LNCAP (cell line): ENCODE measurements at regions not wholly inside any gene's neighbourhood (a gene's known extent, or its start where the extent isn't known, plus 50 kb on each side); places are given as distances from the start of the nearest gene placed in this dataset.

Experiments
- TF ChIP-seq, protein P1 (sequence below): fragments of 450-650 bp; IDR thresholded peaks from 2 replicates; pipeline ENCODE4 v1.5.1; 2017; ENCODE audit warnings: mild to moderate bottlenecking

DNA sequence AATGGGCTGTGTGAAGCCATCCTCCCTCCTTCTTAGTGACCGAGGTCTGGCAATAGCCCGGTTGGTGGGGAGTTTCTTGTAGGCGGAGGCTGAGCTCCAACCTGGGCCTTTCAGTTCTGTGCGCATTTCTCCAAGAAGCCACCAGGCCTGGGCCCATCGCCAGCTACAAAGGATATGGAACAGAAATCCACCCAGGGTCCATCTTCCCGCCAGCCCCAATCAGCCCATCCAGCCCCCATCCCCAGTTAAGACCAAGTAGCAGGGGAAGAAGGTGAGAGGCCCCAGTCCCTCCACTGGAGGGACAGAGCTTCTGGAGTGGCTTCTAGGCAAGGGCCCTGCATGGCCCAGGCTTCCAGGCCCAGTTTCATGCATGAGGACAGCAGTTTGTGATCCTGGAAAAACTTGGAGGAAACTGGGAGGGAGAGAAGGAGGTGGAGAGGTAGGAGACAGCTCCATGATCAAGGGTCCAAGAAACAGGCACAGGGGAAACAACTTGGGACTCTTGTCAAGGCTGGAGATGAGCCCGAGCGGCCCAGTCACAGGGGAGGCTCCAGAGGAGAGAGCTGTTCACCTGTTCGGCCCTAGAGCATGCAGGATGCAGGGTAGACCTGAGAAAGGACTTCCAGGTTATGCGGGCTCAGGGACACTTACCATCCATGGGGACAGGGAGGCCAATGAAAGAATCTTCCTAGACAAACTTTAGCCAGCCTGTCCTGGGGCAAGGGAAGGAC, 261.2 kb downstream of the PTPRU start:
- TF ChIP-seq, protein P1, sequence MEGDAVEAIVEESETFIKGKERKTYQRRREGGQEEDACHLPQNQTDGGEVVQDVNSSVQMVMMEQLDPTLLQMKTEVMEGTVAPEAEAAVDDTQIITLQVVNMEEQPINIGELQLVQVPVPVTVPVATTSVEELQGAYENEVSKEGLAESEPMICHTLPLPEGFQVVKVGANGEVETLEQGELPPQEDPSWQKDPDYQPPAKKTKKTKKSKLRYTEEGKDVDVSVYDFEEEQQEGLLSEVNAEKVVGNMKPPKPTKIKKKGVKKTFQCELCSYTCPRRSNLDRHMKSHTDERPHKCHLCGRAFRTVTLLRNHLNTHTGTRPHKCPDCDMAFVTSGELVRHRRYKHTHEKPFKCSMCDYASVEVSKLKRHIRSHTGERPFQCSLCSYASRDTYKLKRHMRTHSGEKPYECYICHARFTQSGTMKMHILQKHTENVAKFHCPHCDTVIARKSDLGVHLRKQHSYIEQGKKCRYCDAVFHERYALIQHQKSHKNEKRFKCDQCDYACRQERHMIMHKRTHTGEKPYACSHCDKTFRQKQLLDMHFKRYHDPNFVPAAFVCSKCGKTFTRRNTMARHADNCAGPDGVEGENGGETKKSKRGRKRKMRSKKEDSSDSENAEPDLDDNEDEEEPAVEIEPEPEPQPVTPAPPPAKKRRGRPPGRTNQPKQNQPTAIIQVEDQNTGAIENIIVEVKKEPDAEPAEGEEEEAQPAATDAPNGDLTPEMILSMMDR = no peak

DNA sequence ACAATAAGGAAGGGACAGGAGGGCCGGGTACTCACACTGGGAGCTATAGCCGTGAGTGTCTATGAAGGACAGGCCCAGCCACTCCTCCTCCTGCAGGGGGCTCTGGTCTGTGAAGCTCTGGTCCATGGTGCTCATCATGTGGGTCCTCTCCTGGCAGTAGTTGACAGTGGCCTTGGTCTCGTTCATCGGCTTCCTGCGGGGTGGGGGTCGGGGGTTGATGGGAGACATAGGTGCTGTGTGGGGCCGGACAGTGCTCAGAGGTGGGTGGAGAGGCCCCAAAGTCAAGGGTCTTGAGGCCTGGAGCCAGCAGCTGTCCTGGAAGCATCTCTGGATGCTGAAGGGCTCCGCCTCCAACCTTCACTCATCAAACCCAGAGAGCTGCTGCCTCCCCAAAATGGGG, 260.4 kb downstream of the PTPRU start:
- TF ChIP-seq, protein P1 = no peak

DNA sequence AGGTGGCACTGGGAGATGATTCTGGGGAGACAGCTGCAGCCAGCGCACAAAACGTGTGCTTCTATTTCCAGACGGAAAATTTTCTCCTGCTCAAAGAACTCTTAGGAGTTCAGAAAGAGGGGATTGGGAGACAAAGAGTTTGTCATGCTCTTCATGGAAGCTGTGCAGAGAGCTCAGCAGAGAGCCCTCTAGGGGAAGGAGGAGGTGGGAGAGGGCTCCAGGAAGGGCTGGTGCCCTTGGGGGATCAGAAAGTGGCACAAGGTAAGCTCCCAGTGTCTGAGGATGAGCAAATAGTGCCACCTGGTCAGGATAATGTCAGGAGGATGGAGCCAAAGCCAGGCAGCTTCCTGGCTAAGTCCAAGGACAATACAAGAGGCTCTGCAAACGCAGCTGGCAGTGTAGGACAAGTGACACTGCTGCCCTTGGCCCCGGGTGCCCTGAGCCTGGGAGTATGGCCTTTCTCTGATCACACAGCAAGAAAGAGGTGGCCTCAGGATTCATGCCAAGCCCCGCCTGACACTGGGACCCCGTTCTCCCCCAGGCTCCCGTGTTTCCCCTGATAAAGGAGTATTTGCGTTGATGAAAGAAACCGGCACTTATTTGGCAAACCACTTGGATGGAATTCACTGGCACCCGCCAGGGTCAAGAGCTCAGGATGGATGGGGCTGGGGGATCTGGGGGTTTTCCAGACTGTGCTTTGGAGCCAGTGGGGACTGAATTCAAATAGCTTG, 254.0 kb downstream of the PTPRU start:
- TF ChIP-seq, protein P1 = no peak

DNA sequence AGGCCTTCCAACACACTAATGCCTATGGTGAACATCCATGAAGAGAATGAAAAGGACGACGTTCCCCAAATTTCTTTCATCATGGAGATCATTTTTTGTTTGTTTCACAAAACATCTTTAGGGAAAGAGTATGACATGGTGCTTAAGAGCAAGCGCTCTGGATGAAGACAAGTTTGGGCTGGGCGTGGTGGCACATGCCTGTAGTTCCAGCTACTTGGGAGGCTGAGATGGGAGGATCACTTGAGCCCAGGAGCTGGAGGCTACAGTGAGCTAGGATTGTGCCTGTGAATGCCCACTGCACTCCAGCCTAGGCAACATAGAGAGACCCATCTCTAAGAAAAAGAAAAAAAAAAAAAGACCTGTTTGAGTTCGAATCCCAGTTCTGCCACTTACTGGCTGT, 253.1 kb downstream of the PTPRU start:
- TF ChIP-seq, protein P1 = no peak

DNA sequence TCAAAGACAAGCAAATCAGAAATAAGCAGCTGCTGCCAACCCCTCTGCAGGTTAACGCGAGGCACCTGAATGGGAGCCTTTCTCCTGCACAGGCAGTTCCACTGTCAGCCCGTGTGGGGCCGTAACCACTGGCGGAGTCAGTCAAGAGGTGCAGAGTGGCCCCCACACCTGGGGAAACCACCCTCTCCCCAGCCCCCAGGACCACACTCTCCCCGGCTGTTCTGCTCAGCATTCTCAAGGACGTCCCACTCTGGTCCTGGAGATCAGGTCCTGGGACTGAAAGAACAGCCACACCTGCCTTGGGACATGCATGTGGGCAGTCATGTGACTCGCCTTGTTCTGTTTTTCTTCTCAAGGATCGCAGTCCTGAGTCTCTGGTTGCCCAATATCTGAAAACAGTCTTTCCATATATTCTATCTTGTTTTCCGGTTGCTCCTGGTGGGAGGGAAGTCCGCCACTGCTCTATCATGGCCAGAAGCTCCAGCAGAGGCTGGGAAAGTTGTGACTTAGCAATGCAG, 252.5 kb downstream of the PTPRU start:
- TF ChIP-seq, protein P1 = no peak

DNA sequence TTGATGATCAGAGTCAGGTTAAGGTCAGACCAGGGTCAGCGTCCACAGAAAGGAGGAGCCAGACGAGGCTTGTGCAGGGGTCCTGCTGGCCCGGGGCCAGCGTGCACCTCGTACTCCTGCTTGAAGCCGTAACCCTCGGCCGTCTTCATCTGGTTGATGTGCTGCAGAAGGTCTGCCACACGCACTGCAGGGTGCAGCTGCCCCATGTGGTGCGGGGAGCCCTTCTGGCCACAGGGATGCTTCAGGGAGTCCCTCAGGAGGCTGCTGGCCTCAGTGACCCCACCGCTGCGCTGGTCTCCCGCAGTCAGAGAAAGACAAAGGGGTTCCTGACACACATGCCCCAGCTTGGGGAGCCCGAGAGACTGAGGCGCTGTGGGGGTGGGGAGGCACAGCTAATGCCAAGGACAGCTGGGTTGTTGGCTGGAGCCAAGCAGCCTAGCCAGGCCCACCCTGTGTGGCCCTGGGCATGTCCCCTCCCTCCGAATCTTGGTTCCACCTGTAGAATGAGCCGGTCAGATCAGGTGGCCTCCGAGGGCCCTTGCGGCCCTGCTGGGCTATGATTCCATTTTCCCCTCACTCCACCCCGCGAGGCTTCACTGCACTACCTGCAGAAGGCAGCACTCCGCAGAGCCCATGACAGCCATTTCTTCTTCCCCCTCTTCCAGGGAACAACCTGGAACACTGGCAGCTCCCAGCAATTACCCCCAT, 251.9 kb downstream of the PTPRU start:
- TF ChIP-seq, protein P1 = no peak

DNA sequence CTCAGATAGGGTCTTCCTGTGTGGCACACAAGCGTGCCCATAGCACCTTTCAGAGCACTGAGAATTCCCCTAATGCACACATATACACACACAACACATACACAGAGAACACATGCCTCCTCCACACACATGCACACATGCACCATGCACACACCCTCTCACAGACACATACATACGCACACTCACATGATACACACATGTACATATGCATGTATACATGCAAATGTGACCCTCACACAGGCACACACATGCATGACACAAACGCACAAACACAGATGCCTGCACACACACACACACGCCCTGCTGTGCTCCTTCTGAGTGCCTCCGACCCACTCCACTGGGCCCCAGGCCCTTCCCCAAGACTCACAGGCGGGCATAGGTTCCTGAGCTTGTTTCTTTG, 251.0 kb downstream of the PTPRU start:
- TF ChIP-seq, protein P1 = no peak
